Endothelial cell (in vitro differentiated cells): ENCODE measurements at regions not wholly inside any gene's neighbourhood (a gene's known extent, or its start where the extent isn't known, plus 50 kb on each side); places are given as distances from the start of the nearest gene placed in this dataset.

ENCODE experiments used
- DNase-seq: peaks from one replicate; pipeline ENCODE4 v3.0.0; 2021; ENCODE audit warnings: low spot score
- H3K27ac Mint-ChIP-seq: one replicate; pipeline ENCODE4 v1.8.0; 2021; ENCODE audit warnings: mixed read lengths, inconsistent platforms; ENCODE audit not compliant: unreplicated experiment
- H3K27me3 Mint-ChIP-seq: one replicate; pipeline ENCODE4 v1.8.0; 2021; ENCODE audit warnings: mild to moderate bottlenecking, moderate library complexity, mixed read lengths, inconsistent platforms; ENCODE audit not compliant: unreplicated experiment
- H3K36me3 Mint-ChIP-seq: one replicate; pipeline ENCODE4 v1.8.0; 2021; ENCODE audit warnings: mild to moderate bottlenecking, low read depth, mixed read lengths, inconsistent platforms; ENCODE audit not compliant: unreplicated experiment
- H3K4me1 Mint-ChIP-seq: one replicate; pipeline ENCODE4 v1.8.0; 2021; ENCODE audit warnings: mild to moderate bottlenecking, mixed read lengths, inconsistent platforms; ENCODE audit not compliant: unreplicated experiment
- H3K4me3 Mint-ChIP-seq: one replicate; pipeline ENCODE4 v1.8.0; 2021; ENCODE audit warnings: mild to moderate bottlenecking, mixed read lengths, inconsistent platforms; ENCODE audit not compliant: unreplicated experiment
- H3K9me3 Mint-ChIP-seq: one replicate; pipeline ENCODE4 v1.8.0; 2021; ENCODE audit warnings: mixed read lengths, inconsistent platforms; ENCODE audit not compliant: unreplicated experiment
- TF ChIP-seq, protein P1 (sequence below): fragments of 200-600 bp; sonication (generic); IDR thresholded peaks from one replicate; pipeline ENCODE4 v1.5.0; 2021; ENCODE audit warnings: antibody characterized with exemption; ENCODE audit not compliant: unreplicated experiment

DNA sequence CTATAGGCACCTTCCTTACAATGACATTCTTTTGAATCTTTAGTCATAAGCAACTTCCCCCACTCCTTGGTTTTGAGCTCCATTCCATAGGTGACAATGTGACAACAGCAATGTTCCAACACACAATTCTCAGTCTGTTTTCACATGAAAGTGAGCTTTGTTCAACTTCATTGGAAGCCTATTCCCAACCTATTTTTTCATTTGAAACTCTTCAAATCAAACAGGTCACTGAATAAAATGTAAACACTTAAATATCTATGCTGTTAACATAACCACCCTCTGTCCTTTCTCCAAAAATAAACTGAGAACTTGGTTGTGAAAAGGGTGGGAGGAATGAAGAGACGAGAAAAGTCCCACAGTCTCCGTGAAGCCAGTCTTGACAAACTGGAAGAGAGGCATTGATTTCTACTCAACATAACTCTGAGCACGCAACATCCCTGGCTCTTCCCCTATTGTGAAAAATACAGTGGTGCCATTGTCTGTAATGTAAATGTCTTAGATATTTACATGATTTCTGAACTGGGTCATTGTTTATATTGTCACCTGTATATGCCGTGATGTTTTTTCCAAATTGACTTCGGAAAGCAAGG is 343.1 kb downstream of the TFAP2A start:
- H3K36me3 Mint-ChIP-seq: no peaks in the 10 kb centered on the region
- no peaks in the 10 kb centered on the region for H3K27me3 Mint-ChIP-seq
- no peaks in the 10 kb centered on the region for H3K4me1 Mint-ChIP-seq

DNA sequence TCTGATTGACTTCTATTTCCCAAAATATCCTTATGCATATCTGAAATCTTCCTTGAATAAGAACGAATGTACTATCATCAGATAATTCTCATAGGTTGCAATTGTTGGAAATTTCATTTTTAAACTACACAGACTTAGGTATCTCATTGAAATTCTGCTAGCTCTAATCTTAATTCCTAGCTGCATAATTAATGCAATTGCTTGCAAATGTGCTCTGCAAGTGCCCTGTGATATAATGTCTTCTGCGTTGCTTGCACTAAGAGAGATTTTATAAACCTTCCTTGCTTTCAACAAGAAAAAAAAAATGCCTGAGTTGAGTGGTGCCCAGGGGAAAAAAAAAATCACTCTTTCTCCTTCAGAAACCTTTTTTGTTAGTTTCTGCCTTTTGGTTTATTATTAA is 354.9 kb downstream of the TFAP2A start:
- Mint-ChIP-seq H3K27me3 (no peaks in the 10 kb centered on the region), H3K9me3 (no peaks in the 10 kb centered on the region), H3K27ac (no peak overlapping the region), H3K4me1 (no peaks in the 10 kb centered on the region), H3K4me3 (no peak overlapping the region), H3K36me3 (no peaks in the 10 kb centered on the region)
- DNase-seq: no peak
- TF ChIP-seq, protein P1, sequence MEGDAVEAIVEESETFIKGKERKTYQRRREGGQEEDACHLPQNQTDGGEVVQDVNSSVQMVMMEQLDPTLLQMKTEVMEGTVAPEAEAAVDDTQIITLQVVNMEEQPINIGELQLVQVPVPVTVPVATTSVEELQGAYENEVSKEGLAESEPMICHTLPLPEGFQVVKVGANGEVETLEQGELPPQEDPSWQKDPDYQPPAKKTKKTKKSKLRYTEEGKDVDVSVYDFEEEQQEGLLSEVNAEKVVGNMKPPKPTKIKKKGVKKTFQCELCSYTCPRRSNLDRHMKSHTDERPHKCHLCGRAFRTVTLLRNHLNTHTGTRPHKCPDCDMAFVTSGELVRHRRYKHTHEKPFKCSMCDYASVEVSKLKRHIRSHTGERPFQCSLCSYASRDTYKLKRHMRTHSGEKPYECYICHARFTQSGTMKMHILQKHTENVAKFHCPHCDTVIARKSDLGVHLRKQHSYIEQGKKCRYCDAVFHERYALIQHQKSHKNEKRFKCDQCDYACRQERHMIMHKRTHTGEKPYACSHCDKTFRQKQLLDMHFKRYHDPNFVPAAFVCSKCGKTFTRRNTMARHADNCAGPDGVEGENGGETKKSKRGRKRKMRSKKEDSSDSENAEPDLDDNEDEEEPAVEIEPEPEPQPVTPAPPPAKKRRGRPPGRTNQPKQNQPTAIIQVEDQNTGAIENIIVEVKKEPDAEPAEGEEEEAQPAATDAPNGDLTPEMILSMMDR: no peak

More for the DNA sequence above, 343.1 kb downstream of the TFAP2A start:
- no peak overlapping the region for H3K27ac Mint-ChIP-seq
- H3K9me3 Mint-ChIP-seq: no peaks in the 10 kb centered on the region
- TF ChIP-seq, protein P1: no peak
- H3K4me3 Mint-ChIP-seq: no peak overlapping the region
- DNase-seq: no peak

DNA sequence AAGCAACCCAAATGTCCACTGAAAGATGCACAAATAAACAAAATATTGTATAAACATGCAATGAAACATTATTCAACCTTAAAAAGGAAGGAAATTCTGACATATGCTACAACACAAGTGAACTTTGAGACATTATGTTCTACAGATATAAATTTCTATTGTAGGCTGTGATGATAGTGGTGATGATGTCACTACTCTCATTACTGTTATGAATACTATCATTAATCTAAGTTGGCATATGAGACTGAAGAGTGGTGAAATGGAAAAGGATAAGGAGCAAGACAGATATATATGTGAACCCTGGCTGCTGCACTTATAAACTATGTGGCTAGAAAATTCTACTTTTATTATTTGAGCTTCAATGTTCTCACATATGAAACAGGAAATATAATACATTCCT is 360.2 kb downstream of the TFAP2A start:
- H3K9me3 Mint-ChIP-seq: no peaks in the 10 kb centered on the region
- TF ChIP-seq, protein P1: no peak

DNA sequence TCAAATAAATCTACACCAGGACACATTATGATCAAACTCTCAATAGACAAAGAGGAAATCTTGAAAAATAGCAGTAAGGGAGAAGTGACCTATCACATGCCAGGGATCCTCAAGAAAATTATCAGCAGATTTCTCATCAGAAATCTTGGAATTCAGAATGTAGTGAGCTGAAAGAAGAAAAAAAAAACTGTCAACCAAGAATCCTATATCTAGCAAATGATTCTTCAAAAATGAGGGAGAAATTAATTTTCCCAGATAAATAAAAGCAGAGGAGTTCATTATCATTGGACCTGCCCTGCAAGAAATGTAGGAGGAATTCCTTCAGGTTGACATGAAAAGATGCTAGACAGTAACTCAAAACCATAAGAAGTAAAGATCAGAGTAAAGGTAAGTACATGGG is 363.6 kb downstream of the TFAP2A start:
- Mint-ChIP-seq H3K27me3 (no peaks in the 10 kb centered on the region), H3K4me1 (no peaks in the 10 kb centered on the region), H3K27ac (no peak overlapping the region), H3K36me3 (no peaks in the 10 kb centered on the region), H3K9me3 (no peaks in the 10 kb centered on the region), H3K4me3 (no peak overlapping the region)
- DNase-seq: no peak
- TF ChIP-seq, protein P1: no peak

More for the DNA sequence above, 360.2 kb downstream of the TFAP2A start:
- Mint-ChIP-seq H3K4me1 (no peaks in the 10 kb centered on the region), H3K27ac (no peak overlapping the region), H3K36me3 (no peaks in the 10 kb centered on the region), H3K4me3 (no peak overlapping the region), H3K27me3 (no peaks in the 10 kb centered on the region)
- DNase-seq: no peak

DNA sequence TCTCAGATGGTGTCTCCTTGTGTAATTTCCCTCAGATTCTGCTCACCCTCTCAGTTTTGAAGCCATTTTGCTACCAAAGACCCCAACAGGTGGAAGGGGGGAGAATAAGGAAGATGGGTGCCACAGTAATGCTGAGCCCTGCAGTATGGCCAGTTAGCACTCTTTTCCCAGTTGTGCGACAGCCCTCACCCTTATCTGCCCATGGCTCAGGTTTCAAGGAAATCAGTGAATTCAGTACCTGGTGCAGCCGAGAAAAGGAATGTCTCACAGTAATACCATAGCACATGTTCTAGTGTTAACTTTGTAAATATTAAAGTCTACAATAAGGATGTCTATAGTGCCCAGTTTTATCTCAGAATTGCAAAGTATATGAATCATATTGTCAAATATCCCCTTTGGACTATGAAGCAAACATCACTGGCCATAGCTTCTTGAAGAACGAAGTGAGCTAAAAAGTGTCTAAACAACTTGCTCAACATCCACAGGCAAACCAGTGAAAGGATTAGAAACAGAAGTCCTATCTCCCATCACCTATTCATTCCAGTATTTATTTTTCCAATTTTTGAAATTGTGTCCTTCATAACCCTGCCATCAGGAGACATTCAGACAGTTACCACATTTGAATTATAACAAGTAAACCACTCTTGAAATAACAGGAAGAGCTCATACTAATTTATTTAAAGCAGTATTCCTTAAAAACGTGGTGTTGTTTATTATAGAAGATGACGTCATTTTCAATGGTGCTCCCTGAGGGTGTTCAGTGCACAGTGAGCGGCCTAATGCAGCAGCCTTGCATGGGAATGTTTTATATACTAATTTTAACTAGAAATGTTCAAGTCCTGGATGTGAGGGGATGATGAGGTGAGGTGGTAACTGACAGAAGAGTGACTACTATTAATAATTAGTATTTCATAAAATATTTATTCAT is 366.2 kb downstream of the TFAP2A start:
- no peaks in the 10 kb centered on the region for H3K9me3 Mint-ChIP-seq
- no peak for DNase-seq
- H3K27me3 Mint-ChIP-seq: peaks cover 1% of the 10 kb centered on the region
- no peaks in the 10 kb centered on the region for H3K4me1 Mint-ChIP-seq
- TF ChIP-seq, protein P1: no peak
- H3K27ac Mint-ChIP-seq: no peak overlapping the region
- H3K36me3 Mint-ChIP-seq: no peaks in the 10 kb centered on the region
- no peak overlapping the region for H3K4me3 Mint-ChIP-seq
